ENCODE measurements at regions not wholly inside any gene's neighbourhood (a gene's known extent, or its start where the extent isn't known, plus 50 kb on each side); places are given as distances from the start of the nearest gene placed in this dataset.

DNA sequence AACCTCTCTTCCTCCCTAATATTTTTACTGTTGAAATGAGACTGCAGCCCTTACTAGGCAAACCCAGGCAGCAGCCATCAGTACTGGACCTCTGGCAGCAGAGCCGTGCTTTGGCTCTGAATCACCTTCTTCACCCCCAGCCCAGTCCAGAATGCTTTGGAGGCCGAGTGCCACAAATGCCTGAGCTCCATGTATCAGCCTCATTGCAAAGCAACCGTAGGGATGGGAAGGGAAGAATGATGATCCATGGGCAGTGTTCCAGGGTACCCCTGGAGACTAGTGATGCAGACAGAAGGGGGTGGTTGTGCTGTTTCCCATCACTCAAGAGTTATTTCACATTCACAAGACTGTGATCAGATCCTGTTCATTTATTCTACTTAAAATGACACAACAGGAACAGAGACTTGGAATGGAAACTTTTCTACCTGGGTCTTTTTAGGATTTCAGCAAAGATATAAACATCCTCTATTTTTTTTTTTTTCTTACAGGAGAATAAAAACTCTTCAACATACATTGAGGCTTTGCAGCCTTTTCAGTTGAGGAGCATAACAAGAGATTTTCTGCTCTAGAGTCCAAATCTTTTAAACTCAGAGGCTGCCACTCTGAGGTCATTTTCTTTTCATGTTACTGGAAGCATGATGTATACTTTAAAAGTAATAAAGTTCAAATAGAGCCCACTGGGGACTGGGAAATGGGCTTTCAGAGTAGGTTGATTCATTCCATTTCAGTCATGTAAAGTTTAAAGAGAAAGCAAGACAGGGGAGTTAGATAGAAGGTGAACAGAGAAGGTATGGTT lies 138.3 kb downstream of the KCNJ2 start:
- TF ChIP-seq, protein P1, sequence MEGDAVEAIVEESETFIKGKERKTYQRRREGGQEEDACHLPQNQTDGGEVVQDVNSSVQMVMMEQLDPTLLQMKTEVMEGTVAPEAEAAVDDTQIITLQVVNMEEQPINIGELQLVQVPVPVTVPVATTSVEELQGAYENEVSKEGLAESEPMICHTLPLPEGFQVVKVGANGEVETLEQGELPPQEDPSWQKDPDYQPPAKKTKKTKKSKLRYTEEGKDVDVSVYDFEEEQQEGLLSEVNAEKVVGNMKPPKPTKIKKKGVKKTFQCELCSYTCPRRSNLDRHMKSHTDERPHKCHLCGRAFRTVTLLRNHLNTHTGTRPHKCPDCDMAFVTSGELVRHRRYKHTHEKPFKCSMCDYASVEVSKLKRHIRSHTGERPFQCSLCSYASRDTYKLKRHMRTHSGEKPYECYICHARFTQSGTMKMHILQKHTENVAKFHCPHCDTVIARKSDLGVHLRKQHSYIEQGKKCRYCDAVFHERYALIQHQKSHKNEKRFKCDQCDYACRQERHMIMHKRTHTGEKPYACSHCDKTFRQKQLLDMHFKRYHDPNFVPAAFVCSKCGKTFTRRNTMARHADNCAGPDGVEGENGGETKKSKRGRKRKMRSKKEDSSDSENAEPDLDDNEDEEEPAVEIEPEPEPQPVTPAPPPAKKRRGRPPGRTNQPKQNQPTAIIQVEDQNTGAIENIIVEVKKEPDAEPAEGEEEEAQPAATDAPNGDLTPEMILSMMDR (IDR thresholded peaks at IDR 0.05): no peak
- TF ChIP-seq POLR2A (IDR thresholded peaks at IDR 0.05) (no peak), POLR2AphosphoS5 (IDR thresholded peaks at IDR 0.05) (no peak)
